IMR-90 (cell line): ENCODE measurements at regions not wholly inside any gene's neighbourhood (a gene's known extent, or its start where the extent isn't known, plus 50 kb on each side); places are given as distances from the start of the nearest gene placed in this dataset.
A peak's percentile ranks its signal among the peaks of the same experiment; 100 is the strongest.

Experiments
- BHLHE40 ChIP-seq: fragments of 150-350 bp; IDR thresholded peaks from 2 replicates; pipeline ENCODE4 v1.6.1; 2016; ENCODE audit warnings: mild to moderate bottlenecking, low read depth, low read length
- CEBPB ChIP-seq: IDR thresholded peaks from 2 replicates; pipeline ENCODE4 v1.6.1; 2012; ENCODE audit warnings: low read depth, low read length, improper control_type of control experiment
- CHD1 ChIP-seq: IDR thresholded peaks from 2 replicates; pipeline ENCODE4 v1.6.1; 2012; ENCODE audit warnings: low read depth, low read length, improper control_type of control experiment
- FOS ChIP-seq: fragments of 150-350 bp; IDR thresholded peaks from 2 replicates; pipeline ENCODE4 v1.6.1; 2016; ENCODE audit warnings: low read depth, low read length
- MAFK ChIP-seq: IDR thresholded peaks from 2 replicates; pipeline ENCODE4 v1.6.1; 2012; ENCODE audit warnings: low read depth, low read length, improper control_type of control experiment
- MAZ ChIP-seq: IDR thresholded peaks from 2 replicates; pipeline ENCODE4 v1.6.1; 2012; ENCODE audit warnings: low read depth, mild to moderate bottlenecking, low read length, improper control_type of control experiment, moderate library complexity, borderline replicate concordance
- MXI1 ChIP-seq: IDR thresholded peaks from 2 replicates; pipeline ENCODE4 v1.6.1; 2012; ENCODE audit warnings: low read depth, mild to moderate bottlenecking, low read length, moderate library complexity, borderline replicate concordance
- POLR2A ChIP-seq: IDR thresholded peaks from 2 replicates; pipeline ENCODE4 v1.6.1; 2012; ENCODE audit warnings: mild to moderate bottlenecking, low read depth, low read length
- RAD21 ChIP-seq: IDR thresholded peaks from 2 replicates; pipeline ENCODE4 v1.6.1; 2012; ENCODE audit warnings: low read length, improper control_type of control experiment
- RCOR1 ChIP-seq: IDR thresholded peaks from 2 replicates; pipeline ENCODE4 v1.6.1; 2012; ENCODE audit warnings: mild to moderate bottlenecking, low read length, improper control_type of control experiment; ENCODE audit not compliant: insufficient replicate concordance
- RFX5 ChIP-seq: IDR thresholded peaks from 2 replicates; pipeline ENCODE4 v1.8.0; 2012; ENCODE audit warnings: low read depth, mild to moderate bottlenecking, low read length, moderate library complexity
- SMC3 ChIP-seq: fragments of 150-350 bp; IDR thresholded peaks from 2 replicates; pipeline ENCODE4 v1.6.1; 2016; ENCODE audit warnings: low read depth, mild to moderate bottlenecking, antibody characterized with exemption, low read length, moderate library complexity
- TF ChIP-seq, protein P1 (sequence below): fragments of 150-350 bp; IDR thresholded peaks from 2 replicates; pipeline ENCODE4 v1.6.1; 2017; ENCODE audit warnings: mild to moderate bottlenecking, antibody characterized with exemption, low read length, low read depth
- TF ChIP-seq, protein P2 (sequence below): conservative IDR thresholded peaks from 2 replicates; pipeline ENCODE4 v1.5.1; 2012; ENCODE audit warnings: mild to moderate bottlenecking, low read depth, low read length, improper control_type of control experiment

DNA sequence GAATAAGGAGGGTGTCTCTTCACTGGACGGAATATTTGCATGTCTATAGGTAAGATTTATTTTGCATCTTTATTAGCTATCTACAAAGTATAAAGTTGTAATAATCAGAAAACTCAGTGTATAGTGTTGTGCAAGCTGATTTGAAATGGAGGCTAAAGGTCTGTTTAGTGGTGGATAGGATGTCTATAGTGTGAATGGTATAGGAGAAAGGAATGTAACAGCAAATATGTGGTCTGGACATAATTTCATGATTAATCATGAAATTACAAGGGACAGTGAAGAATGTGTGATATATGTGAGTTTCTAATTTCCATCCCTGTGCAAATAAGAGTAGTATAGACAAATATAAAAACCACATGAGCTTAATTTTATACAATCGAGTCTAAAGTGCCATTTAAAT lies 79.3 kb upstream of the CAMK2D start:
- TF ChIP-seq POLR2A (no peak), MAZ (no peak), RCOR1 (no peak), RFX5 (no peak), BHLHE40 (no peak), MXI1 (no peak), FOS (no peak), SMC3 (no peak), CEBPB (peak; percentile 74), RAD21 (no peak), CHD1 (no peak), MAFK (no peak)
- TF ChIP-seq, protein P1, sequence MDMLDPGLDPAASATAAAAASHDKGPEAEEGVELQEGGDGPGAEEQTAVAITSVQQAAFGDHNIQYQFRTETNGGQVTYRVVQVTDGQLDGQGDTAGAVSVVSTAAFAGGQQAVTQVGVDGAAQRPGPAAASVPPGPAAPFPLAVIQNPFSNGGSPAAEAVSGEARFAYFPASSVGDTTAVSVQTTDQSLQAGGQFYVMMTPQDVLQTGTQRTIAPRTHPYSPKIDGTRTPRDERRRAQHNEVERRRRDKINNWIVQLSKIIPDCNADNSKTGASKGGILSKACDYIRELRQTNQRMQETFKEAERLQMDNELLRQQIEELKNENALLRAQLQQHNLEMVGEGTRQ, result no peak
- TF ChIP-seq, protein P2, sequence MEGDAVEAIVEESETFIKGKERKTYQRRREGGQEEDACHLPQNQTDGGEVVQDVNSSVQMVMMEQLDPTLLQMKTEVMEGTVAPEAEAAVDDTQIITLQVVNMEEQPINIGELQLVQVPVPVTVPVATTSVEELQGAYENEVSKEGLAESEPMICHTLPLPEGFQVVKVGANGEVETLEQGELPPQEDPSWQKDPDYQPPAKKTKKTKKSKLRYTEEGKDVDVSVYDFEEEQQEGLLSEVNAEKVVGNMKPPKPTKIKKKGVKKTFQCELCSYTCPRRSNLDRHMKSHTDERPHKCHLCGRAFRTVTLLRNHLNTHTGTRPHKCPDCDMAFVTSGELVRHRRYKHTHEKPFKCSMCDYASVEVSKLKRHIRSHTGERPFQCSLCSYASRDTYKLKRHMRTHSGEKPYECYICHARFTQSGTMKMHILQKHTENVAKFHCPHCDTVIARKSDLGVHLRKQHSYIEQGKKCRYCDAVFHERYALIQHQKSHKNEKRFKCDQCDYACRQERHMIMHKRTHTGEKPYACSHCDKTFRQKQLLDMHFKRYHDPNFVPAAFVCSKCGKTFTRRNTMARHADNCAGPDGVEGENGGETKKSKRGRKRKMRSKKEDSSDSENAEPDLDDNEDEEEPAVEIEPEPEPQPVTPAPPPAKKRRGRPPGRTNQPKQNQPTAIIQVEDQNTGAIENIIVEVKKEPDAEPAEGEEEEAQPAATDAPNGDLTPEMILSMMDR, result no peak
